ENCODE measurements at regions not wholly inside any gene's neighbourhood (a gene's known extent, or its start where the extent isn't known, plus 50 kb on each side); places are given as distances from the start of the nearest gene placed in this dataset.

- TF ChIP-seq CTCF (IDR thresholded peaks at IDR 0.05; ENCODE audit: poor library complexity) (peak; percentile 14), EZH2 (IDR thresholded peaks at IDR 0.05; ENCODE audit: borderline replicate concordance) (no peak)
Observed at GRCh38 chr2:65710779-65711295, 278.4 kb upstream of the SPRED2 start.
